ENCODE measurements at regions not wholly inside any gene's neighbourhood (a gene's known extent, or its start where the extent isn't known, plus 50 kb on each side); places are given as distances from the start of the nearest gene placed in this dataset.

DNA sequence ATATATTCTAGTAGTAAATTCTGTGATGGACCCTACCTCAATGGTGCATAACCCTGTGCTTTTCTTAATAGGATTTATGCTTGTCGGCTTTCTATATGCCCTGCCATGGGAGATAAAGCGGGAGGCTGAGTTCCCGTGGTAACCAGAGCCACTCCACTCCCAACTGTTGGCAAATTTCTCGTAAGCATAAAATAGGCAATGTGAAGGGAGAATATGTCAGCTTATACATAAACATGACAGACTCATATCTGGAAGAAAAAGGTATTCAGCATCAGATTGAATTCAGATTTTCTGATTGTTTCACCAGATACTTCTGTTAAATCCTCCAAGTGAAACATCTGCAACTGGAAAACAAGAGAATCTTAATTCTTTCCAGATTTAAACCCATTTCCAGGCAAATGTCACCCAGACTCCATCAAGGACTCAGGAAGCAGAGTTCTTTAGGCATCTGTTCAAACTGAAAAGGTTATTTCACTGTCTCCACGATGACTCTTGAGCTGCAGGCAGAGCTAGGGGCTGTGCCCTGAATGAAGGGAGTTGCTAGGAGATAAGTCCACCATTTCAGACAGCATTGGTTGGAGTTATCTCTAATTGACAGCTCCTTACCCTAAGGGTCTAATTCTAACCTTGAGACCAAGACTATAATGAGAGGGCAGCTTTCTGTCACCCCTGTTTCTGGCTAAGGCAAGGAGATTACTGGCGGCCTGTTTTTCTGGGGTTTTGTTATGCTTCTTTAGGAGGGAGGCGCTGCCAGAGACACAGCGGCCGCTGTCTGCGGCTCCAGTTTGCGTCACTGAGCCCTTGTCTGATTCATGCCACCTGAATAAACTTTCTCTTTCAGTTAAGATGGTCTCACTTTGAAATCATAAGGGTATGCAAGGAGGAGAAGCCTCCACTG is 381.3 kb downstream of the SOX11 start:
- in situ Hi-C loops (cut with HindIII; ENCODE audit: extremely low pct_ligation_motif_present, low pct_unique_long_range_greater_than_20kb), result no loop called here
- ChIA-PET CTCF (ENCODE audit: low intra/inter-chr PET ratio, low total read pairs) (no interaction called here), POLR2A (no interaction called here)
- Histone ChIP-seq H3K9ac (ENCODE audit: insufficient read depth, low read depth, low read length) (no peak overlapping the region), H3K9me3 (ENCODE audit: low read length) (peaks cover 10% of the 10 kb centered on the region; the same call in 1 of the 2 replicates), H4K20me1 (ENCODE audit: insufficient read depth, low read length) (no peaks in the 10 kb centered on the region), H3K27ac (ENCODE audit: extremely low read length, insufficient read depth, low read length) (no peak overlapping the region), H3K27me3 (ENCODE audit: control insufficient read depth in 1 of 2, insufficient read depth in 2 of 2, low read length in 2 of 2) (no peaks in the 10 kb centered on the region), H3K4me1 (ENCODE audit: insufficient read depth, low read length) (no peaks in the 10 kb centered on the region), H2AFZ (ENCODE audit: low read length) (no peak overlapping the region), H3K79me2 (ENCODE audit: insufficient read depth, low read length) (no peaks in the 10 kb centered on the region), H3K4me3 (replicated peaks in 1 of 3; ENCODE audit: insufficient read depth in 1 of 3, low read depth in 2 of 3, low read length in 3 of 3) (no peak overlapping the region), H3K4me2 (ENCODE audit: low read depth, low read length) (no peak overlapping the region), H3K36me3 (replicated peaks in 1 of 2; ENCODE audit: control insufficient read depth in 1 of 2, insufficient read depth in 2 of 2, low read length in 2 of 2) (no peaks in the 10 kb centered on the region)
- no peak for DNase-seq (ENCODE audit: low spot score)
- TF ChIP-seq HOXA9 (CRISPR knock-in tag; IDR thresholded peaks at IDR 0.05; ENCODE audit: borderline replicate concordance), result no peak
- no peak for TF ChIP-seq TOPORS (CRISPR knock-in tag; IDR thresholded peaks at IDR 0.05)
- TF ChIP-seq JUND (CRISPR knock-in tag; IDR thresholded peaks at IDR 0.05), result no peak
- TF ChIP-seq POLR2A (IDR thresholded peaks at IDR 0.05; ENCODE audit: insufficient read depth in 1 of 2, low read depth in 2 of 2, low read length in 2 of 2), result no peak
- no peak for TF ChIP-seq TBP (CRISPR knock-in tag; IDR thresholded peaks at IDR 0.05)
- TF ChIP-seq ZFP62 (CRISPR knock-in tag; IDR thresholded peaks at IDR 0.05), result no peak
- TF ChIP-seq ZNF564 (CRISPR knock-in tag; IDR thresholded peaks at IDR 0.05), result no peak
- ATAC-seq, result peak; percentile 37; the same call in 1 of the 3 replicates
- no peak for FAIRE-seq
- 14% methylated on average over 11 of the region's 11 CpGs for whole genome bisulfite sequencing (ENCODE audit: low lambda C conversion rate)
- BruUV-seq (replicated peaks), result no TSS peak
- intact Hi-C loops (cut with micrococcal nuclease; ENCODE audit: unreplicated experiment), result no loop called here

DNA sequence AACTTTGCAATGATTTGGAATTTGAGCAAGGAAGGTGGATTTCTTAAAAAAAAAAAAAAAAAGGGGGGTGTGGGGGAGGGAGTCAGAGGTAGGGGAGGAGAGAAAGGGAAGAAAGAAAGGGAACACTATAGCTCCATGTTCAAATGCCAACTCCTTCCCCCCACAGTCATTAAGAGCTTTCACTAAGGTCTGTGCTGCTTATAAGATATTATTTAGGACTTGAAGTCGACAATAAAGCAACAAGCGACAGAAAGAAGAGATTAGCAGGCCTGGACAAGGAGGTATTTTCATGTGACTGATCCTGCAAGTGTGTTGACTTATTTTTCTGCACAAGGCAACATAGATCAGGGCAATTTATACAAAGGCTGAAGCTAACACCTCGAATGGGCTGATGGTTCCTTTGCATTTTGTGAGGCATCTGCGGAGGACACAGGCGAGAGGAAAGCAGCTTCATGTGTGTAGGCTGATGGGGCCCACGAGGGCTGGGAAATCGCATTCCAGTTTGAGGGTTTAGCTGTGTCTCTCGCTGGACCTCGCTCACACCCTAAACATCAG is 382.0 kb downstream of the SOX11 start:
- DNase-seq (ENCODE audit: low spot score), result no peak
- POLR2A ChIA-PET, result no interaction called here
- Histone ChIP-seq H3K27me3 (ENCODE audit: control insufficient read depth in 1 of 2, insufficient read depth in 2 of 2, low read length in 2 of 2) (no peaks in the 10 kb centered on the region), H3K79me2 (ENCODE audit: insufficient read depth, low read length) (no peaks in the 10 kb centered on the region), H3K4me1 (ENCODE audit: insufficient read depth, low read length) (no peaks in the 10 kb centered on the region), H3K9ac (ENCODE audit: insufficient read depth, low read depth, low read length) (no peak overlapping the region), H3K36me3 (replicated peaks in 1 of 2; ENCODE audit: control insufficient read depth in 1 of 2, insufficient read depth in 2 of 2, low read length in 2 of 2) (no peaks in the 10 kb centered on the region), H4K20me1 (ENCODE audit: insufficient read depth, low read length) (no peaks in the 10 kb centered on the region), H3K27ac (ENCODE audit: extremely low read length, insufficient read depth, low read length) (no peak overlapping the region), H2AFZ (ENCODE audit: low read length) (no peak overlapping the region), H3K9me3 (ENCODE audit: low read length) (peaks cover 10% of the 10 kb centered on the region; the same call in 1 of the 2 replicates), H3K4me3 (replicated peaks in 1 of 3; ENCODE audit: insufficient read depth in 1 of 3, low read depth in 2 of 3, low read length in 3 of 3) (no peak overlapping the region), H3K4me2 (ENCODE audit: low read depth, low read length) (no peak overlapping the region)
- CTCF ChIA-PET (ENCODE audit: low intra/inter-chr PET ratio, low total read pairs), result no interaction called here
- ATAC-seq, result no peak
- in situ Hi-C loops (cut with HindIII; ENCODE audit: extremely low pct_ligation_motif_present, low pct_unique_long_range_greater_than_20kb) (no loop called here), intact Hi-C loops (cut with micrococcal nuclease; ENCODE audit: unreplicated experiment) (no loop called here)
- FAIRE-seq, result no peak
- BruUV-seq (replicated peaks), result no TSS peak
- TF ChIP-seq ZNF883 (CRISPR knock-in tag; IDR thresholded peaks at IDR 0.05; ENCODE audit: not compliant biosample characterization), result no peak
- no peak for TF ChIP-seq RXRB (CRISPR knock-in tag; IDR thresholded peaks at IDR 0.05; ENCODE audit: borderline replicate concordance)
- TF ChIP-seq TCF12 (IDR thresholded peaks at IDR 0.05), result no peak
- TF ChIP-seq TCF12 (CRISPR knock-in tag; IDR thresholded peaks at IDR 0.05), result no peak
- no peak for TF ChIP-seq NFKB2 (CRISPR knock-in tag; IDR thresholded peaks at IDR 0.05; ENCODE audit: borderline replicate concordance)
- no peak for TF ChIP-seq ZNF256 (CRISPR knock-in tag; conservative IDR thresholded peaks at IDR 0.05)
- WGBS (ENCODE audit: low lambda C conversion rate), result 6% methylated on average over 9 of the region's 9 CpGs

Data from HepG2 (cell line).